ENCODE measurements at regions not wholly inside any gene's neighbourhood (a gene's known extent, or its start where the extent isn't known, plus 50 kb on each side); places are given as distances from the start of the nearest gene placed in this dataset.

- no peak for ATAC-seq
- Mint-ChIP-seq H3K27me3 (no peaks in the 10 kb centered on the region), H3K36me3 (ENCODE audit: low read depth) (peaks cover 2% of the 10 kb centered on the region), H3K27ac (no peak overlapping the region), H3K4me3 (no peak overlapping the region), H3K4me1 (no peaks in the 10 kb centered on the region)
- peaks cover 2% of the 10 kb centered on the region for H3K9me3 ChIP-seq (ENCODE audit: control insufficient read depth, low read length, poor library complexity, severe bottlenecking)
- no peak for DNase-seq
Observed at GRCh38 chr18:78123144-78123909, 856.3 kb upstream of the SALL3 start.

GRCh38 chr18:78123926-78124797, 855.5 kb upstream of the SALL3 start:
- no peaks in the 10 kb centered on the region for H3K4me1 Mint-ChIP-seq
- no peak for ATAC-seq
- no peak overlapping the region for H3K4me3 Mint-ChIP-seq
- no peak for DNase-seq
- H3K36me3 Mint-ChIP-seq (ENCODE audit: low read depth): peaks cover 2% of the 10 kb centered on the region
- H3K27ac Mint-ChIP-seq: no peak overlapping the region
- no peaks in the 10 kb centered on the region for H3K27me3 Mint-ChIP-seq
- H3K9me3 ChIP-seq (ENCODE audit: control insufficient read depth, low read length, poor library complexity, severe bottlenecking): peaks cover 2% of the 10 kb centered on the region

GRCh38 chr18:78125206-78125896, 854.3 kb upstream of the SALL3 start:
- H3K9me3 ChIP-seq (ENCODE audit: control insufficient read depth, low read length, poor library complexity, severe bottlenecking): peaks cover 2% of the 10 kb centered on the region
- ATAC-seq (no peak), DNase-seq (no peak)
- H3K36me3 Mint-ChIP-seq (ENCODE audit: low read depth): no peaks in the 10 kb centered on the region
- H3K4me1 Mint-ChIP-seq: no peaks in the 10 kb centered on the region
- no peaks in the 10 kb centered on the region for H3K27me3 Mint-ChIP-seq
- H3K27ac Mint-ChIP-seq: no peak overlapping the region
- no peak overlapping the region for H3K4me3 Mint-ChIP-seq

- H3K9me3 ChIP-seq (ENCODE audit: control insufficient read depth, low read length, poor library complexity, severe bottlenecking): peaks cover 2% of the 10 kb centered on the region
- Mint-ChIP-seq H3K27me3 (no peaks in the 10 kb centered on the region), H3K36me3 (ENCODE audit: low read depth) (no peaks in the 10 kb centered on the region), H3K27ac (no peak overlapping the region), H3K4me1 (no peaks in the 10 kb centered on the region), H3K4me3 (no peak overlapping the region)
- ATAC-seq: no peak
- no peak for DNase-seq
Observed at GRCh38 chr18:78126106-78126505, 853.5 kb upstream of the SALL3 start.

- peaks cover 2% of the 10 kb centered on the region for H3K9me3 ChIP-seq (ENCODE audit: control insufficient read depth, low read length, poor library complexity, severe bottlenecking)
- ATAC-seq (no peak), DNase-seq (no peak)
- H3K36me3 Mint-ChIP-seq (ENCODE audit: low read depth): no peaks in the 10 kb centered on the region
- H3K4me3 Mint-ChIP-seq: no peak overlapping the region
- no peak overlapping the region for H3K27ac Mint-ChIP-seq
- no peaks in the 10 kb centered on the region for H3K4me1 Mint-ChIP-seq
- H3K27me3 Mint-ChIP-seq: no peaks in the 10 kb centered on the region
Observed at GRCh38 chr18:78126536-78126935, 853.1 kb upstream of the SALL3 start.

- H3K36me3 Mint-ChIP-seq (ENCODE audit: low read depth): no peaks in the 10 kb centered on the region
- DNase-seq (no peak), ATAC-seq (no peak)
- no peak overlapping the region for H3K27ac Mint-ChIP-seq
- H3K4me1 Mint-ChIP-seq: no peaks in the 10 kb centered on the region
- no peaks in the 10 kb centered on the region for H3K27me3 Mint-ChIP-seq
- H3K4me3 Mint-ChIP-seq: no peak overlapping the region
- H3K9me3 ChIP-seq (ENCODE audit: control insufficient read depth, low read length, poor library complexity, severe bottlenecking): no peaks in the 10 kb centered on the region
Observed at GRCh38 chr18:78127041-78127440, 852.6 kb upstream of the SALL3 start.

GRCh38 chr18:78128004-78128403, 851.6 kb upstream of the SALL3 start:
- Mint-ChIP-seq H3K36me3 (ENCODE audit: low read depth) (no peaks in the 10 kb centered on the region), H3K4me3 (no peak overlapping the region), H3K27ac (no peak overlapping the region), H3K4me1 (no peaks in the 10 kb centered on the region), H3K27me3 (no peaks in the 10 kb centered on the region)
- H3K9me3 ChIP-seq (ENCODE audit: control insufficient read depth, low read length, poor library complexity, severe bottlenecking): no peaks in the 10 kb centered on the region
- ATAC-seq (no peak), DNase-seq (no peak)

GRCh38 chr18:78129260-78129659, 850.4 kb upstream of the SALL3 start:
- DNase-seq: no peak
- H3K27ac Mint-ChIP-seq: no peak overlapping the region
- ATAC-seq: no peak
- no peaks in the 10 kb centered on the region for H3K36me3 Mint-ChIP-seq (ENCODE audit: low read depth)
- H3K27me3 Mint-ChIP-seq: no peaks in the 10 kb centered on the region
- no peaks in the 10 kb centered on the region for H3K9me3 ChIP-seq (ENCODE audit: control insufficient read depth, low read length, poor library complexity, severe bottlenecking)
- no peak overlapping the region for H3K4me3 Mint-ChIP-seq
- no peaks in the 10 kb centered on the region for H3K4me1 Mint-ChIP-seq

GRCh38 chr18:78130232-78131195, 849.1 kb upstream of the SALL3 start:
- Mint-ChIP-seq H3K27me3 (no peaks in the 10 kb centered on the region), H3K4me3 (no peak overlapping the region), H3K4me1 (no peaks in the 10 kb centered on the region), H3K27ac (no peak overlapping the region), H3K36me3 (ENCODE audit: low read depth) (no peaks in the 10 kb centered on the region)
- H3K9me3 ChIP-seq (ENCODE audit: control insufficient read depth, low read length, poor library complexity, severe bottlenecking): no peaks in the 10 kb centered on the region
- DNase-seq: no peak
- ATAC-seq: no peak

- H3K9me3 ChIP-seq (ENCODE audit: control insufficient read depth, low read length, poor library complexity, severe bottlenecking): no peaks in the 10 kb centered on the region
- no peak overlapping the region for H3K27ac Mint-ChIP-seq
- DNase-seq (no peak), ATAC-seq (no peak)
- H3K36me3 Mint-ChIP-seq (ENCODE audit: low read depth): no peaks in the 10 kb centered on the region
- H3K4me1 Mint-ChIP-seq: no peaks in the 10 kb centered on the region
- H3K27me3 Mint-ChIP-seq: peaks cover 15% of the 10 kb centered on the region
- no peak overlapping the region for H3K4me3 Mint-ChIP-seq
Observed at GRCh38 chr18:78133729-78134128, 845.9 kb upstream of the SALL3 start.

GRCh38 chr18:78136986-78137385, 842.6 kb upstream of the SALL3 start:
- no peaks in the 10 kb centered on the region for H3K9me3 ChIP-seq (ENCODE audit: control insufficient read depth, low read length, poor library complexity, severe bottlenecking)
- no peak for ATAC-seq
- Mint-ChIP-seq H3K4me1 (no peaks in the 10 kb centered on the region), H3K4me3 (no peak overlapping the region), H3K27me3 (peaks cover 15% of the 10 kb centered on the region), H3K27ac (no peak overlapping the region), H3K36me3 (ENCODE audit: low read depth) (no peaks in the 10 kb centered on the region)
- no peak for DNase-seq

GRCh38 chr18:78138983-78139496, 840.6 kb upstream of the SALL3 start:
- Mint-ChIP-seq H3K36me3 (ENCODE audit: low read depth) (no peaks in the 10 kb centered on the region), H3K27ac (no peak overlapping the region), H3K4me3 (no peak overlapping the region), H3K27me3 (peaks cover 15% of the 10 kb centered on the region), H3K4me1 (no peaks in the 10 kb centered on the region)
- H3K9me3 ChIP-seq (ENCODE audit: control insufficient read depth, low read length, poor library complexity, severe bottlenecking): no peaks in the 10 kb centered on the region
- DNase-seq (no peak), ATAC-seq (no peak)

Measured in T-helper 17 cell (primary cell).